ENCODE measurements at regions not wholly inside any gene's neighbourhood (a gene's known extent, or its start where the extent isn't known, plus 50 kb on each side); places are given as distances from the start of the nearest gene placed in this dataset.
"Not testable (repeated sequence)": the region's sequence is repeated elsewhere in the genome, so short reads cannot be mapped to it uniquely, and the experiment has no call there.

DNA sequence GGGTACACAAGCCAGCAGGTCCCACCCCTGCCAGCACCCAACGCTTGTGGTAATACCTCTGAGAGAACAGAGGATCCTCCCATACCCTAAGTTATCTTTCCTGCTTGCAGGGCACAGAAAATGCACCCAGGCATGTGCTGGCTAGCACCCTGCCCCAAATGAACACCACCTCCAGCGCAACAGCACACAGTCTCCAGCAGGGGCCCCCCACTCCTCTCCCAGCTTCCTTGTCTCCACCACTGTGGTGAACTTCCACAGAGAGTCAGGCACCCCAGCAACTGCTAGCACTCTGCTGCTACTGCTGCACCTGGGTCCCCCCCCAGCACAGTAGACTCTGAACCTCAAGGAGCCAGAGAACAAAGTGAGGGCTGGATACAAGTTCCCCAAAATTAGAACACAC is 216.8 kb upstream of the CNTNAP5 start:
- DNase-seq, result no peak

DNA sequence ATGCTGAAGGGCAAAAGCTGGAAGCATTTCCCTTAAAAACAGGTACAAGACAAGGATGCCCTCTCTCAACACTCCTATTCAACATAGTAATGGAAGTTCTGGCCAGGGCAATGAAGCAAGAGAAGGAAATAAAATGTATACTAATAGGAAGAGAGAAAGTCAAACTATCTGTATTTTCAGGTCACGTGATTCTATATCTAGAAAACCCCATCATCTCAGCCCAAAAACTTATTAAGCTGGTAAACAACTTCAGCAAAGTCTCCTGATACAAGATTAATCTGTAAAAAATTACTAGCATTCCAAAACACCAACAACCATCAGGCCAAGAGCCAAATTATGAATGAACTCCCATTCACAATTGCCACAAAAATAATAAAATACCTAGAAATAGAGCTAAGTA is 213.2 kb upstream of the CNTNAP5 start:
- DNase-seq, result no peak

DNA sequence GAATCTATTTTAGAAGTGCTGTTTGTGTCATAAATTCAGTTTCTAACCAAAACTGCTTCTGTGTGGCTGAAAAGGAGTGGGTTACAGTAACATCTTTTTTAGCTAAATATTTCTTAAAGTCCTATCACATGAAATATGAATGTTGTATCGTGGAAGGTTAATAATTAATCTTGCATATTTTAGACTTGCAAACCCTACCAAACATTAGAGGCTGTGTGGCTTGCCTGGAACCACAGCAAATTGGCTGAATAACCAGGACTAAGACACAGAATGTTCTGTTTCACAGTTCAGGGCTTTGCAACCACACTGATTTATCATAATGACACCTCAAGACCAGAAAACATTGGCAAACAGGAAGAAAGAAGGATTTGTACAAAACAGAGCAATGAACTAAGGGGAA is 208.9 kb upstream of the CNTNAP5 start:
- DNase-seq, result no peak

DNA sequence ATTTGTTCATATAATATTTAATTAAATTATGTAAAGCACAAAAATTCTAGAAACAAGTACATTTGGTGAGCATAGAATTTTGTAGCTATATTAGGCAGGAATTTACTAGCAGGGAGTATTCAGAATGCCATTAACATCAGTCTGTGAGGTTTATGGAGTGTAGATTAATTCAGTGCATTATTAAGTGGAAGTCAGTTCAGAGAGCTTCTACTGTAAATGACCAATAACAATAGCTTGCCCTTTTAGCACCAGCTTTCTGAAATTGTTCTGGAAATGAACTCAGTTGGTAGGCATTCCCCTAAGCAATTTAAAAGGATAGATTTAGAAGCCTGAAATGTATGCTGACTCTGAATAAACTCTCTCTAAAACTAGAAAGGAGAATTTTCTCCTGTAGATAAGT is 208.2 kb upstream of the CNTNAP5 start:
- DNase-seq, result no peak

DNA sequence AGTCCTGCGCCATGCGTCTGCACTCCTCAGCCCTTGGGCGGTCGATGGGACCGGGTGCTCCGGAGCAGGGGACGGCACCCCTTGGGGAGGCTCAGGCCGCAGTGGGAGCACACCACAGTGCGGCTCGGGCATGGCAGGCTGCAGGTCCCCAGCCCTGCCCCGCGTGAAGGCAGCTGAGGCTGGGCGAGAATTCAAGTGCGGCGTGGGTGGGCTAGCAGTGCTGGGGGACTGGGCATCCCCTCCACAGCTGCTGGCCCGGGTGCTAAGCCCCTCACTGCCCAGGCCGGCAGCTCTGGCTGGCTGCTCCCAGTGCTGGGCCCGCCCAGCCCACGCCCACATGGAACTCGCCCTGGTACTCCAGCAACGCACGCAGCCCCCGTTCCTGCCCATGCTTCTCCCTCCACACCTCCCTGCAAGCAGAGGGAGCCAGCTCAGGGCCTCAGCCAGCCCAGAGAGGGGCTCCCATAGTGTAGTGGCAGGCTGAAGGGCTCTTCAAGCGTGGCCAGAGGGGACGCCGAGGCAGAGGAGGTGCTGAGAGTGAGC is 198.3 kb upstream of the CNTNAP5 start:
- DNase-seq, result no peak

DNA sequence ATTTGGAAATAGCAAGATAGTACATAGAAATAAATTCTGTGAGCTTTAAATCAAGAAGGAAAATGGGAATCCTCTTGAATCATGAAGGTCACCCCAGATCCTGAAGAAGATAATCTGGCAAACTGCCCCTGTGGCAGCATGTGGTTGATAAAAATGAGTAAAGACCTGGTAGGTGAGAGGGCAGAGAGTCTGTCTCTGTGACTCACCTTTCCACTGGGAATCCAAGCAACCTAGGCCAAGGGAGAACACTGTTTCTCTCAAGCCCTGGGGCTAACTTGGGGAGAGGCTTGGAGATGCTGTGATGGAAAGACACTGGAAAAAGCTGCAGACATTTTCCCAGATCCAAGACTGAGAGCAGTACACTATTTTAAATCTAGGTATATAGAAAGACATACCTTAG is 185.8 kb upstream of the CNTNAP5 start:
- no peak for DNase-seq

DNA sequence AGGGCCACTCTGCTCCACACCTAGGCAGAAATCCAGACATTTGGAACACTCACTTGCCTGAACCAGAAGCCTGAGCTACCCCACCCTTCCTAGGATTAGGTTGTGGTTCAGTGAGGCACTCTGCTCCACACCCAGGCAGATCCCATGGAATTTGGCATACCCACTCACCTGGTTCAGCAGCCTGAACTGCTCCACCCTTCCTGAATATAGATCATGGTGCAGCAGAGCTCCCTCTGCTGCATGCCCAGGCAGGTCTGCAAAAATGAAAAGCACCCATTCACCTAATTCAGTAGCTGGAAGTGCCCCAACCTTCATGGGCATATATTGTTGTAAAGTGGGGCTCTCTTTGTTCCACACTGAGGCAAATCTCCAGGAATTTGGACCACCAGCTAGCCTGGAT is 185.1 kb upstream of the CNTNAP5 start:
- DNase-seq, result no peak

DNA sequence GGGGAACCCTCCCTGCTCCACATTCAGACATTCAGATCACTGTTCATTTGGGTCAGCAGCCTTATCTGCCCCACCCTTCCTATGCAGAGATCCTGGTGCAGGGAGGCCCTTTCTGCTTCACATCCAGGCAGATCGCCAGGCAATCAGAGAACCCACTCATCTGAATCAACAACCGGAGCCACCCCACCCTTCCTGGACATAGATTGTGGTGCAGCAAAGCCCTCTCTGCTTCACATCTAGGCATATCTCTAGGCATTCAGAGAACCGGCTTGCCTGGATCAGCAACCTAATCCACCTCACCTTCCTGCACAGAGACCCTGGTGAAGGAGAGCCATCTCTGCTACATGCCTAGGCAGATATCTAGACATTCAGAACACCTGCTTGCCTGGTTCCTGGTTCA is 184.5 kb upstream of the CNTNAP5 start:
- no peak for DNase-seq

DNA sequence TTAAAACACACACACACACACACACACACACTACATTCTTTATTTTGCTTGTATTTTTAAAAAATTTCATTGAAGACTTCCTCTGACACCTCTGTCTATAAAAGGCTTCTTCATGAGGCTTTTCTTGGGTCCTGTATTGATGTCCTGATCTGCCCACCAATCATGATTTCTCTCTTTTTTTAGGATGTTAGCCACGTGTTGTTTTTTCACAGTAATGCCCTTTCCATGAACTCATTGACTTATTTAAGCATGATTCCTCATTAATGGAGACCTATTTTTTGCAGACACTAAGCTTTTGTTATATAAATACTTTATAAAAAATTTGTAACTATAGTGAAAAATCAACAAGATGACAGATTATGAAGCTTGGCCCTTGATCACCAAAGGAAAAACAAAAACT is 173.8 kb upstream of the CNTNAP5 start:
- DNase-seq, result no peak

DNA sequence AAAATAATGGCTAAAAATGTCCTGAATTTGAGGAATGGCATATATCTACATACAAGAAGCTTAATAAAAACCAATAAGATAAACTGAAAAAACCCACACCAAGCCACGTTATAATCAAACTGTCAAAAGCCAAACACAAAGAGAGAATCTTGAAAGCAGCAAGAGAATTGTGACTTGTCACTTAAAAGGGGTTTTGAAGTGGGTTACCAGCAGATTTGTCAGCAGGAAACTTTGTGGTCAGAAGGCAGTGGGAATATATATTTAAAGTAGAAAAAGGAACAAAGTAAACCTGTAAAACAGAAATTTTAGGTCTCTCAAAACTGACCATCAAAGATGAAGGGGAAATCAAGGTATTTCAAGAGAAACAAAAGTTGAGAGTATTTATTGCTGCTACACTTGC is 171.9 kb upstream of the CNTNAP5 start:
- no peak for DNase-seq

DNA sequence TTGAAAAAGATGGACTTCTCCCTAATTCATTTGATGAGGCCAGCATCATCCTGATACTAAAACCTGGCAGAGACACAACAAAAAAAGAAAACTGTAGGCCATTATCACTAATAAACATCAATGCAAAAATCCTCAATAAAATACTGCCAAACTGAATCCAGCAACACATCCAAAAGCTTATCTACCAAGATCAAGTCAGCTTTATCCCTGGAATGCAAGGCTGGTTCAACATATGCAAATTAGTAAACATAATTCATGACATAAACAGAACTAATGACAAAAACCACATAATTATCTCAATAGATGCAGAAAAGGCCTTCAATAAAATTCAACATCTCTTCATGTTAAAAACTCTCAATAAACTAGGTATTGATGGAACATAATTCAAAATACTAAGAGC is 166.1 kb upstream of the CNTNAP5 start:
- DNase-seq, result not testable (repeated sequence)

DNA sequence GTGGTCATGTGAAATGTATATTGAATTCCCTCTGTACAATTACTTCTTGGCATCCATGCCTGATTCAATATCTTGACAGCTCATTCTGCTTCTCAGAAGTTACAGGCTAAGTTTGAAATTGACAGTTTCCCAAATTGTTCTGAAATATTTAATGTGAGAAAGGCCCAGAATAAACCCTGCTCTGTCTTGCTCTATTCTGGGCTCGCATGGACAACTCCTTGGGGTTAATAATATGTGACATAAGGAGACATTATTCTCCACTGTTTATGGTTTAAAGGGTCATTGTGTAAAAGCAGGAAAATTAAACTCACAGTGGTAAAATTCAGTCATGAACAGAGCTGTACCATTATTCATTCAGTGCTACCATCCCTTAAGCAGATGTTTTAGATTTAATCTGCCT is 160.7 kb upstream of the CNTNAP5 start:
- DNase-seq, result no peak

DNA sequence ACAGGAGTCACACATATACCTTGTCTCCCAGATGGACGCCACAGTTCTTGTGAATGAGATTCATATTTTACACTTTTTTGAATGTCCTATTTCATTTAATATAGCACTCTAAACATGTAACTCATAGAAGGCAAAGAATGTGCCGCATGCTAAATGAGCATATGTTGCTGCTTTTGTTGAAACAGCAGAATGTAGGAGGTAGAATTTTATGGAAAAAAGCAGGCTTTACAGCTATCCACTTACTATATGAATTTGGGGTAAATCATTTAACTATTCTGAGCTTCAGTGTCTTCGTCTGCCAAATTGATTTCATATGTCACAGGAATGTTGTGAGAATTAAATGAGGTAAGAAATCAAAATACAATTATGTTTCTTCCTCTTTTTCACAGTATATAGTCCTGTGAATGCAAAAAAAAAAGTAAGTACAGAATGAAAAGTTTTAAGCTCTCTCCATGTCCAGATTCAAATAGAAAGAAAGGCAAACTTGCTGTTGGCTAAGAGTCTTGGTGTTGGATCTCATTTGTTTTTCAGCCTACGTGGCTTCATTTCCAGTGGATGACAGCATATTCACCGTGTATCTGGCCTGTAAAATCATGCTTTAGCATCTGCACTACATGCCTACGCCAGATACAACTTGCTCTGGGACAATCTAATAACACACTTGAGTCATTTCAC is 154.7 kb upstream of the CNTNAP5 start:
- DNase-seq, result no peak

DNA sequence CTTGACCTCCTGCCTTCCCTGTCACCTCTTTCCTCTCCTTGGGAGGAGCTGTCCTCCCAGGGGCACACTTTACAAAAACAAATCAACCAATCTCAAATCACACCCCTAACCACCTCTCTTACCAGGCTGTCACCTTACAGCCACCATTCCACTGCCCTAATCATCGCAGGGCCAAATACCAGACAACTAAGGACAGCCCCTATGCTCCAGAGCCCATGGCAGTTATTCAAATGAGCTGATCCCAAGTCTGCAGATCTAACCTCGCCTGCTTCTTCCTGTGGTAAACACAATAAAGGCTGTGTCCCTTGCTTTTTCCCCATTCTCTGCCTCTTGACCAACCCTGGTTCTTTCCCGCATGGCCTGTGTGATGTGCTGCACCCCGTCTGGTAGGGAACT is 154.2 kb upstream of the CNTNAP5 start:
- DNase-seq, result no peak

DNA sequence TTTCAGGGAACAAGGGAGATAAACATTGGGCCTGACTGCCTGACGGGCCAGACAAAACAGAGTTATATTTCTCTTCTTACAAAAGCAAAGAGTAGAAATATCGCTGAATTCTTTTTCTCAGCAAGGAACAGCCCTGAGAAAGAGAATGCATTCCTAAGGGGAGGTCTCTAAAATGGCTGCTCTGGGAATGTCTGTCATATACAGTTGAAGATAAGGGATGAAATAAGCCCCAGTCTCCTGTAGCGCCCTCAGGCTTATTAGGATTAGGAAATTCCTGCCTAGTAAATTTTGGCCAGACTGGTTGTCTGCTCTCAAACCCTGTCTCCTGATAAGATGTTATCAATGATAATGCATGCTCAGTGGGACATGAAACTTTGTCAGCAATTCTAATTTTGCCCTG is 134.9 kb upstream of the CNTNAP5 start:
- DNase-seq, result no peak

DNA sequence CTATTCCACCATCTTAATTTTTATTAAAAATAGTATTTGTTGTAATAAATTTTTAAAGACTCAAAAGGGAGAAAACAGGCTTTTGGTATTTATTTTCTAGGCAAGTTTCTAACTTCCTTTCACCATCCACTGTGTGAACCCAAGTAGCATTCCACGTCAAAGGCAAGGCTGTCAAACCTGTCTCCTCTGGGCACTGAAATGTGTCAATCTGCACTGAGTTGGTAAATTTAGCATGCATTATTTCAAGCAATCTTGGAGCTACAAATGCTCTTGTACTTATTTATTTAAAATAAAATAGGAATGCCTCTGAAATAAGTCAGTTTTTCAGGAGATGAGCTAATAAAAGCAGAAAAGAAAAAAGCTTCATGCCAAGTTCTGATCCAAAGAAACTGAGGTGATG is 130.9 kb upstream of the CNTNAP5 start:
- DNase-seq, result no peak

DNA sequence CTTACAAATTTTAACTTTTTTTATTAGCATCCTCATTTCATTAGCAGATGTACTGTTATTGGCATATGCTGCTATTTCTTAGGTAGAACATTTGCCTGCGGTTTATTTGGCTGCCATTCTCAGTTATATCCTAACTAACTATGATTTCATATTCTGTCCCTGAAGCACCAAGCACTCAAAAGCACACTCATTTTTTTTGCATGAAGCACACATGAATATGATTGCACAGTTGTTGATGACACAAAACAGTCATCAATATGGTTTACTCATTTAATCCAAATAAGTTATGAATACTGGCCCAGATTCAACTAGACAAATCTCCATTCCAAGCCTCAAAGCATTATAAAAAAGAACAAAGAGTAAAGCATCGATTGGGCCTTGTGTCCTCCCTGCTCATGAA is 129.4 kb upstream of the CNTNAP5 start:
- no peak for DNase-seq

DNA sequence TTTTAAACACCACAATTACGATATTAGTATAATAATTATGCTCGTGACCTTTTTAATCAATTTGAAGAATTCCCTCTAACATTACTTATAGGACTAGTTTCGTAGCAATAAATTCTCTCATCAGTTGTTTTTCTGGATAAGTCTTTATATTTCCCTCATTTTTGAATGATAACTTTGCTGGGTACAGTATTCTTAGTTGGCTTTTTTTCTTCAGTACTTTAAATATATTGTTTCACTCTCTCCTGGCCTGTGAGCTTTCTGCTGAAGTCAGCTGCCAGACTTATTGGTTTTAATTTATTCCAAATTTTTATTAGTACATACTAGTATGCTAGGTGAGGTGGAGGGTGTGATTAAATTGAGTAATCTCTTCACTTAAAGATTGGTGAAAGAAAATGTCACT is 123.8 kb upstream of the CNTNAP5 start:
- DNase-seq, result no peak

DNA sequence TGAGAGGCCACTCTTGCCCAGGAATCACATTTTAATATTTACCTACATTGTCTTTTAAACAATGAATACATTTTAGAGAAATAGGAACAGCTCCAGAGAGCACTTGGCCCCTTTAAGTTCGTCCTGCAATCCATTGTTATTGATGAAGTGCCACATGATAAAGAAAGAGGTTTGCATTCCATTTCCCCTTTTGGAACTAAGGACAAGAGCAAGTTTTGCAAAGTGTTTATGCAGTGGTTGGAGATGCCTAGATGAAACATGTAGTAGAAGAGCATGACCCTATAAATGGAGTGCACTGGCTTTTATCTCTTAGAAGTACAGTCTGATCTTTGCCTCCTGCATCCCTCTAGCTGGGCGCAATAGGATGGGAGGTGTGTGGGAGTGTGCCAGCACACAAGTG is 118.7 kb upstream of the CNTNAP5 start:
- DNase-seq, result no peak

DNA sequence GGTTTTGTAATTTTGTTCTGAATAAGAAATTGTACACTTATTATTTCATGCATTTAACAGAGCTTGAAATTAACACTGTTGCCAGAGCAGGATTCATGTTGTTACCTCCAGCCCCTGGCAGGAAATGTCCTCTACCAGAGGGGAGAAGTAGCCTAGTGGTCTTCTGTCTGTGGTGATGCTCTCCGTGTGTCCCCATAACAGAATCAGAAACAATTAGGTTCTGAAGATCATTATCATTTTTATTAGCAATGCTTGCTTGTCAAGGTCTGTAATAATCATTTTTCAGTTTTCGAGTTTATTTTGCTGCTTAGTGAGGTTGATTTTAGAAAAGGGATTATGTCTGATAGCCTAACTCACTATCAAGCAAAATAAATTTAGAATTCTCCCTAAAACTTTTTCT is 116.6 kb upstream of the CNTNAP5 start:
- DNase-seq, result no peak

DNA sequence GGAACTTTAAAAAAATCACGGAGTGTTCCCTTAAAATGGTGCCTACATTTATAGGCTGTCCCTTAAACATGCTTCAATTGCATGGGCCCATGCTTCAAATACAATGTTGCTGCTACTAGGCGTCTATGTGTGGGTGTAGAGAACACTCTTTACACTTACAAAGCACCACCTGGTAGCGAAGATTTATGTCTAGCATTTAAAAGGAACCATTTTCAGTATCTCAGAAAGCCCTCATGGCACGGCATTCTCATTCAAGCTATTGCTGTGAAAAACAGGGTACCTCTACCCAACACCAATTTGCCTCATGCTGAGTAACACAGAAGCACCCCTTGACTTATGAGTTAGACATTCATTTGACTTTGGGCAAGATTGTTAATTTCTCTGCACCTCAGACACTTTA is 112.9 kb upstream of the CNTNAP5 start:
- no peak for DNase-seq

DNA sequence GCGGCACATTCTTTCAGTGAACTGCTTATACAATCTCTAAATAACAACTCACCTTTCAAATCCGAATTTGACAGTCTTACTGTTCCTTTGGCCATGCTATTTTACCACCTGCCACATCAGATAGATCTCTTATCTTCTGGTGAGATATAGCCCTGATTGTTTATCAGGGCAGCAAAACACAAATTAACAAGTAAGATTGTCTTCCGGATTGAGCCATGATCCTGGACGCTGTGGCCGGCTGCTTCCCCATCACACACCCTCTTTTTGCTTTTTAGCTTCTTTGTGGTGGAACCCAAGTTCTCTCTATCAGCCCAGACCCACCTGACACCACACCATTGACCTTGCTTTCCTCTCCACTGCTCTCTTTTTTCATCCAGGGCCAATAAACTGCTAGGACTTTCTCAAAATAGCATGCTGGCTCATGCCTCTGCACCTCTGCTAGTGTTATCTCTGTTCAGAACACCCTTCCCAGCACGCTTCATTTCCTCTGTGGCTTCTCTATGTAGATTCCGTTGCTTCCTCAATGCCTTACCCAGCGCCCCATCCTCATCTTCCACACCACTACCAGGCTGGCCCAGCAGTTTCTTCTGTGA is 111.8 kb upstream of the CNTNAP5 start:
- no peak for DNase-seq

DNA sequence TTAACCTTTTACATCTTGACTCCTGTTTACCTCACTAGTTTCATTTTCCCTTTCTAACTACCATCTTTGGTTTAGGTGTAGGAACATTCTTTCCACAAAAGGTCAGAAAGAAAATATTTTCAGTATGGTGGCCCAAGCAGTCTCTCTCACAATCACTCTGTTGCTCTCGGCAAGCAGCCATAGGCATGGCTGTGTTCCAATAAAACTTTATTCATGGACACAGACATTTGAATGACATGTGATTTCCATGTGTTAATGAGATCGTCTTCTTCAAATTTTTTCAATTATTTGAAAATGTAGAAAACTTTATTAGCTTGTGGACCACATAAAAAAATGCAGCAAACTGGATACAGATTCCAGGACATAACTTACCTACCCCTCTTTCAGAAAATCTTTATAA is 109.7 kb upstream of the CNTNAP5 start:
- DNase-seq, result no peak

DNA sequence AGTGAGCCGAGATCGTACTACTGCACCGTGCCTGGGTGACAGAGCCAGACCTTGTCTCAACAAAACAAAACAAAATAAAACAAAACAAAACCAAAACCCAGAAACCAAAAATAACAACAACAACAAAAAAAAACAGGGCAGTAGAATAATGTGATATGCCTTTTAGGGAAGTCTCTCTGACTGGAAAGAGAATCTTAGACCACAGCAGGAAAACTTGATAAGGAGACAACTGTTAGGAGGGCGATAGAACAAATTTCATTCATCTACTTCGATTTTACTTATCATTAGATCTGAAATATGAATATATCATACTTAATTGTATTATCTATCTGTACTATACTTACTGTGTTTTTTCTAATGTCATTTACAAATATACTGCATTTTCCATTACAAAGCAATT is 109.0 kb upstream of the CNTNAP5 start:
- no peak for DNase-seq
